Activated CD4-positive, alpha-beta T cell treated with anti-CD3 and anti-CD28 coated beads, Interleukin-2, amount 10 ng/mL, durations not matched to agents 24 days and 14 days (primary cell): ENCODE measurements at regions not wholly inside any gene's neighbourhood (a gene's known extent, or its start where the extent isn't known, plus 50 kb on each side); places are given as distances from the start of the nearest gene placed in this dataset.
A peak's percentile ranks its signal among the peaks of the same experiment; 100 is the strongest.

Experiments used
- DNase-seq: peaks from one replicate; pipeline ENCODE4 v3.0.0; 2022
- H3K27ac Mint-ChIP-seq: one replicate; pipeline ENCODE4 v1.8.0; 2022; ENCODE audit warnings: mild to moderate bottlenecking, mixed read lengths
- H3K27me3 Mint-ChIP-seq: one replicate; pipeline ENCODE4 v1.8.0; 2022; ENCODE audit warnings: mixed read lengths
- H3K36me3 Mint-ChIP-seq: one replicate; pipeline ENCODE4 v1.8.0; 2022; ENCODE audit warnings: low read depth, mild to moderate bottlenecking, mixed read lengths
- H3K4me1 Mint-ChIP-seq: one replicate; pipeline ENCODE4 v1.8.0; 2021; ENCODE audit warnings: mixed read lengths
- H3K4me3 Mint-ChIP-seq: one replicate; pipeline ENCODE4 v1.8.0; 2022; ENCODE audit warnings: mild to moderate bottlenecking, moderate library complexity, mixed read lengths
- H3K9me3 Mint-ChIP-seq: one replicate; pipeline ENCODE4 v1.8.0; 2021; ENCODE audit warnings: mixed read lengths
- intact Hi-C: fragments of 100-400 bp; cut with micrococcal nuclease; formaldehyde crosslinking; loops from one replicate; pipeline ENCODE4 v1.15.1; 2023

DNA sequence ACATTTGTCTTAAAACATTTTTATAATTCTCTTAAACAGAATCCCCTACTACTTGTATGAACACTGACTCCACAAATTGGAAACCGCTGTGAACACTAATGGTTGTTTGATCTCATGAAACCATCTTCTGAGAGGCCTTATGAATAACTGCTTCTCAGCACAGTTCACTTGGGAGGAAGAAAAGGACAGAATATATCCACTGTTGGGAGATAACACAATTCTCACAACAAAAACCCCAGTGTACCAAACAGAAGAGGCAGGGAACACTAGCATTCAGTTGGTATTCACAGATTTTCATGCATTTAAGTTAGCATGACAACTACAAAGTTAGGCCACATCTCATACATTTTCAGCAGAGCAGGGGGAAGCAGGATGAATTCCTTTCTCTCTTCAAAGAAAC is 89.0 kb upstream of the SELENOP start:
- Mint-ChIP-seq H3K4me3 (no peak overlapping the region), H3K9me3 (no peaks in the 10 kb centered on the region), H3K27me3 (peaks cover 20% of the 10 kb centered on the region), H3K4me1 (no peaks in the 10 kb centered on the region), H3K27ac (no peak overlapping the region), H3K36me3 (no peaks in the 10 kb centered on the region)
- intact Hi-C loops, result loop anchor here (10.0 kb wide), 1 partner anchor 584 kb away; the partner anchor contains the start of gene TMEM267
- DNase-seq, result no peak

GRCh38 chr5:42898760-42899159 is 87.1 kb upstream of the SELENOP start:
- H3K4me3 Mint-ChIP-seq, result no peak overlapping the region
- no peaks in the 10 kb centered on the region for H3K9me3 Mint-ChIP-seq
- H3K27ac Mint-ChIP-seq, result no peak overlapping the region
- peaks cover 11% of the 10 kb centered on the region for H3K27me3 Mint-ChIP-seq
- DNase-seq, result no peak
- H3K4me1 Mint-ChIP-seq, result no peaks in the 10 kb centered on the region
- intact Hi-C loops, result no loop called here
- no peaks in the 10 kb centered on the region for H3K36me3 Mint-ChIP-seq

GRCh38 chr5:42896523-42896922 is 84.8 kb upstream of the SELENOP start:
- Mint-ChIP-seq H3K27ac (no peak overlapping the region), H3K36me3 (no peaks in the 10 kb centered on the region)
- intact Hi-C loops, result no loop called here

GRCh38 chr5:42894057-42894456 is 82.4 kb upstream of the SELENOP start:
- intact Hi-C loops, result no loop called here
- no peaks in the 10 kb centered on the region for H3K36me3 Mint-ChIP-seq
- peaks cover 20% of the 10 kb centered on the region for H3K27me3 Mint-ChIP-seq
- H3K27ac Mint-ChIP-seq, result no peak overlapping the region
- H3K4me1 Mint-ChIP-seq, result no peaks in the 10 kb centered on the region
- no peak overlapping the region for H3K4me3 Mint-ChIP-seq
- DNase-seq, result no peak
- H3K9me3 Mint-ChIP-seq, result no peaks in the 10 kb centered on the region

More at GRCh38 chr5:42896523-42896922, 84.8 kb upstream of the SELENOP start:
- Mint-ChIP-seq H3K9me3 (no peaks in the 10 kb centered on the region), H3K4me3 (no peak overlapping the region), H3K27me3 (peaks cover 18% of the 10 kb centered on the region), H3K4me1 (no peaks in the 10 kb centered on the region)
- no peak for DNase-seq

GRCh38 chr5:42889311-42889933 is 77.7 kb upstream of the SELENOP start:
- no peaks in the 10 kb centered on the region for H3K9me3 Mint-ChIP-seq
- no peak overlapping the region for H3K27ac Mint-ChIP-seq
- no peaks in the 10 kb centered on the region for H3K36me3 Mint-ChIP-seq
- H3K27me3 Mint-ChIP-seq, result peaks cover 14% of the 10 kb centered on the region
- no peaks in the 10 kb centered on the region for H3K4me1 Mint-ChIP-seq
- DNase-seq, result peak; percentile 89
- no peak overlapping the region for H3K4me3 Mint-ChIP-seq
- intact Hi-C loops, result loop anchor here (5.0 kb wide), 1 partner anchor 467 kb away; the partner anchor contains the start of gene GHR

GRCh38 chr5:42888771-42889170 is 77.1 kb upstream of the SELENOP start:
- Mint-ChIP-seq H3K4me1 (no peaks in the 10 kb centered on the region), H3K36me3 (no peaks in the 10 kb centered on the region), H3K4me3 (no peak overlapping the region), H3K27ac (no peak overlapping the region), H3K27me3 (peaks cover 20% of the 10 kb centered on the region), H3K9me3 (no peaks in the 10 kb centered on the region)
- intact Hi-C loops, result loop anchor here (5.0 kb wide), 1 partner anchor 466 kb away; the partner anchor contains the start of gene GHR
- no peak for DNase-seq

DNA sequence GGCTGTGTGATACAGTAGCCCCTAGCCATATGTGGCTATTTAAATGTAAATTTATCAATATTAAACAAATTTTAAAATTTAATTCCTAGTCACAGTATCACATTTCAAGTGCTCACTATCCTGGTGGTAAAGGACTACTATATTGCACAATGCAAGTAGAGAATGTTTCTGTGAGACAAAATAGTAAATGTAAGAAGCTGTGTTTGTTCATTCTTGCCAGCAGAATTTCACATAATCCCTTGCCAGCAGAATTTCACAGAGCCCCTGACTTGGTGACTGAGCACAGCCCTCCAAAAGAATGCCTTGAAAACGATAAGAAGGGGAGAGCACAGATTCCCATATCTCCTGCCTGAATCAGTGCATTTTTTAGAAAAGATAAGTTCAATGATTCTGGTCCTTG is 75.9 kb upstream of the SELENOP start:
- no peak overlapping the region for H3K27ac Mint-ChIP-seq
- no peak for DNase-seq
- no peaks in the 10 kb centered on the region for H3K4me1 Mint-ChIP-seq
- intact Hi-C loops, result loop anchor here (5.0 kb wide), 1 partner anchor 465 kb away; the partner anchor contains the start of gene GHR
- no peaks in the 10 kb centered on the region for H3K9me3 Mint-ChIP-seq
- peaks cover 21% of the 10 kb centered on the region for H3K27me3 Mint-ChIP-seq
- H3K4me3 Mint-ChIP-seq, result no peak overlapping the region
- H3K36me3 Mint-ChIP-seq, result no peaks in the 10 kb centered on the region

DNA sequence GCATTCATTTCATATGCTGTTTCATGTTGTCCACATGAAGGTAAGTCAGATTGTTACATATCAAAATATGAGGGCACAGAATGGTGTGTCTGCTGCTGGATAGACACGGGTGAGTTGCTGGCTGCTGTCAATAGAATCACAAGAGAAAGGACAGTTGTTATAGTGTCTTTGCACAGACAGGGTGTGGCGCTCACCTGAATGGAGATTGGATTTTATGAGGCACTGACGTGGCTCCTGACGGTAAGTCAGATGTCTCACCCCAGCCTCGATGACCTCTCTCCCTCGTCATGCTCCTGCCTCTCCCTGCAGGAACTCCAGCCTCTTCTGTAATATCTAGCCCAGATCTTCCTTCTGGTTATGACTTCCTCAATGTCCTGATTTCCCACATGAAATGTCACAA is 75.4 kb upstream of the SELENOP start:
- Mint-ChIP-seq H3K27ac (no peak overlapping the region), H3K36me3 (no peaks in the 10 kb centered on the region), H3K9me3 (no peaks in the 10 kb centered on the region), H3K4me3 (no peak overlapping the region), H3K4me1 (no peaks in the 10 kb centered on the region), H3K27me3 (peaks cover 17% of the 10 kb centered on the region)
- no peak for DNase-seq
- intact Hi-C loops, result loop anchor here (5.0 kb wide), 1 partner anchor 465 kb away; the partner anchor contains the start of gene GHR

DNA sequence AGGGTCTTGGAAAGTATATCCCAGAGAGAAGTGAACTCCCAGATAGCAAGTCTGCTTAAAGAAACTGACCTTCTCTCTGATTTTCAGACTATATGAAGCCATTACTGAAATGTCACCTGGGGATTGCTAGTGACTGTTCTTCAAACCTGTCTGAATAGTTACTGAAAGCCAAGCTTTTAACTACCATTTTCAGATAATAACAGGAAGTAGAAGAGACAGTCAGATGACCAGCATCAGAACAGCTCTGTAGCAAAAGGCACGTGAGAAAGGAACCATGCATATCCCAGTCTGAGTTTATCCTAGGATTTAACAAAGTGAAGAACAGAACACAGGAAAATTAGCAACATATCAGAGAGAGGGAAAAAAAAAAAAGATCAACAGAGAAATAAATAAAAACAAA is 74.9 kb upstream of the SELENOP start:
- intact Hi-C loops, result loop anchor here (5.0 kb wide), 1 partner anchor 464 kb away; the partner anchor contains the start of gene GHR
- Mint-ChIP-seq H3K27ac (no peak overlapping the region), H3K9me3 (no peaks in the 10 kb centered on the region), H3K4me3 (no peak overlapping the region), H3K27me3 (peaks cover 19% of the 10 kb centered on the region), H3K36me3 (no peaks in the 10 kb centered on the region), H3K4me1 (no peaks in the 10 kb centered on the region)
- DNase-seq, result no peak

GRCh38 chr5:42884326-42884725 is 72.6 kb upstream of the SELENOP start:
- Mint-ChIP-seq H3K4me3 (no peak overlapping the region), H3K4me1 (no peaks in the 10 kb centered on the region), H3K27me3 (peaks cover 17% of the 10 kb centered on the region), H3K36me3 (no peaks in the 10 kb centered on the region), H3K9me3 (no peaks in the 10 kb centered on the region), H3K27ac (no peak overlapping the region)
- DNase-seq, result no peak
- intact Hi-C loops, result no loop called here

GRCh38 chr5:42881416-42882117 is 69.9 kb upstream of the SELENOP start:
- no peak for DNase-seq
- H3K36me3 Mint-ChIP-seq, result no peaks in the 10 kb centered on the region
- H3K4me1 Mint-ChIP-seq, result no peaks in the 10 kb centered on the region
- H3K9me3 Mint-ChIP-seq, result no peaks in the 10 kb centered on the region
- intact Hi-C loops, result no loop called here
- peaks cover 11% of the 10 kb centered on the region for H3K27me3 Mint-ChIP-seq
- no peak overlapping the region for H3K4me3 Mint-ChIP-seq
- H3K27ac Mint-ChIP-seq, result no peak overlapping the region

- DNase-seq, result no peak
- Mint-ChIP-seq H3K4me1 (peaks cover 4% of the 10 kb centered on the region), H3K4me3 (no peak overlapping the region), H3K27ac (no peak overlapping the region), H3K27me3 (peaks cover 11% of the 10 kb centered on the region), H3K9me3 (no peaks in the 10 kb centered on the region), H3K36me3 (no peaks in the 10 kb centered on the region)
- intact Hi-C loops, result no loop called here
Measured at GRCh38 chr5:42880496-42881150, 68.9 kb upstream of the SELENOP start.

DNA sequence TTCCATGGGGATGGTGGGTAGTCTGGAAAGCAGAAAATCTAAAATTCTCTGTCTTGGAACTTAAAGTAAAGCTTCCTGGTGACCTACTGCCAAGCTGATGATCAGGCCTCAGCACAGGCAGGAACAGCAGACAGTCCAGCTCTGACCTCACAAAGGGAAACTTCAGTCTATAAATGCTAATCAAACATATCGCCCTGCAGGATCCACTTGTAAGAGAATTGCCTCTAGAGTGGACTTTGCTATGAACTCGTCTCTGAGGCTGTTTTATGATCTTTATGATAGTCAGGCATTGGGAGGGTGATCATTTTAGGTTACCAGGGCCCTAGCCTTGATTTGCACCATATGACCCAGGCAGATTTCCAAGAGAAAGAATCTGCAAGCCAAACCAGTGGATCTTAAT is 67.6 kb upstream of the SELENOP start:
- H3K27ac Mint-ChIP-seq, result no peak overlapping the region
- no peak for DNase-seq
- intact Hi-C loops, result no loop called here
- H3K4me3 Mint-ChIP-seq, result no peak overlapping the region
- H3K9me3 Mint-ChIP-seq, result no peaks in the 10 kb centered on the region
- H3K4me1 Mint-ChIP-seq, result peaks cover 5% of the 10 kb centered on the region
- no peaks in the 10 kb centered on the region for H3K36me3 Mint-ChIP-seq
- H3K27me3 Mint-ChIP-seq, result peaks cover 10% of the 10 kb centered on the region

- intact Hi-C loops, result no loop called here
- H3K27me3 Mint-ChIP-seq, result peaks cover 9% of the 10 kb centered on the region
- peaks cover 5% of the 10 kb centered on the region for H3K4me1 Mint-ChIP-seq
- no peaks in the 10 kb centered on the region for H3K36me3 Mint-ChIP-seq
- DNase-seq, result no peak
- no peaks in the 10 kb centered on the region for H3K9me3 Mint-ChIP-seq
- no peak overlapping the region for H3K27ac Mint-ChIP-seq
- H3K4me3 Mint-ChIP-seq, result no peak overlapping the region
Measured at GRCh38 chr5:42878550-42878949, 66.9 kb upstream of the SELENOP start.
